ENCODE measurements at regions not wholly inside any gene's neighbourhood (a gene's known extent, or its start where the extent isn't known, plus 50 kb on each side); places are given as distances from the start of the nearest gene placed in this dataset.

DNA sequence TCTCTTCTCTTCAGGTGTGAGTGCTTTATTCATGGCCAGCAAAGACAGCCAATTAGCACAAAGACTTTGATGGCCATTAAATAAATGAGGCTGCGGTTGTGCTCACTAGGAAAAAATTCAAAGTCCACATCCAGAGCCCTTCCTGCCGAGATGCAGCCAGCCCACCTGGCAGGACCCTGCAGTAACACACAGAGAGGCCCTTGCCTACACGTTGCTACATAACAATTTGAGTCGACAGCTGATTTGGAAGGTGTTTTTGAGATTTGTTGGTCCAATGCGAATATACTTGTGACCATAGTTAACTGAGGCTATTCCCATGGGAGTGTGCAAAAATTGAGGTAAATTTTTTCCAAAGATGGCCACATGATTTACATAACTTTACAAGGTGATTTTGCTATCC is 605.4 kb upstream of the HTR1E start:
- no peaks in the 10 kb centered on the region for H3K9me2 ChIP-seq (ENCODE audit: insufficient read depth, low read length)
- POLR2A ChIA-PET: no interaction called here

DNA sequence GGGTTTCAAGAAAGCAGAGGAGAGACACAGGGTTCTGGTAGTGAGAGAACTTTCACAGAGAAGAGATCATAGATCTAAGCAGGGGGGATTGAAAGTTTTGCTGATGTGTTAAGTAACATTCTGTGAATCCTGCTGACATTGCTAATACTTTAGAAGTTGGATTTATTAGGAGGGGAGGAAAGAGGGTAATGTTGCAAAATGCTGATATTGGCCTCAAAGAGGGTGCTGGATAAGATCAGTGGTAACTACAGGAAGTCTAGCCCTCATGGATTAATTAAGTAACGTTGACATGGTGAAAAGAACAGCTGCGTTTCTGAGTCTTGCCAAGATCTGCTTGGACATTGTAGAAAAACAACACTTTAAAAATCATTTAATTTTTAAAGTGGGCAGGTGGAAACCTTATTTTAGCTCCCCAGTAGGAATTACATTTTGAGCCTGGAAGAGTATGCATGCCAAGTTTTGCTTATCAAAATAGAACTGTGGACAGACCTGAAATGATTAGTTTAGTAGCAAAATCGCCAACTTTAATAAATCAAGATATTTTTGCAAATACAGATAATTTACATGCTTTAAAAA is 606.0 kb upstream of the HTR1E start:
- CTCF ChIA-PET (ENCODE audit: unreplicated experiment): no interaction called here
- H3K36me3 ChIP-seq (ENCODE audit: insufficient read depth, low read length): no peaks in the 10 kb centered on the region
- H3K9me3 ChIP-seq (ENCODE audit: low read length): no peaks in the 10 kb centered on the region
- H4K20me1 ChIP-seq (ENCODE audit: insufficient read depth, low read length): no peaks in the 10 kb centered on the region
- no peak for DNase-seq (ENCODE audit: low spot score)
- no peak overlapping the region for H3K4me3 ChIP-seq (ENCODE audit: low read depth, low read length, poor library complexity, severe bottlenecking)
- H3K4me1 ChIP-seq (ENCODE audit: insufficient read depth, low read length, poor library complexity, severe bottlenecking): no peaks in the 10 kb centered on the region
- H3K27ac ChIP-seq (ENCODE audit: low read depth, low read length, poor library complexity, severe bottlenecking): no peak overlapping the region
- intact Hi-C loops (cut with micrococcal nuclease; ENCODE audit: unreplicated experiment): no loop called here
- TF ChIP-seq, protein P1, sequence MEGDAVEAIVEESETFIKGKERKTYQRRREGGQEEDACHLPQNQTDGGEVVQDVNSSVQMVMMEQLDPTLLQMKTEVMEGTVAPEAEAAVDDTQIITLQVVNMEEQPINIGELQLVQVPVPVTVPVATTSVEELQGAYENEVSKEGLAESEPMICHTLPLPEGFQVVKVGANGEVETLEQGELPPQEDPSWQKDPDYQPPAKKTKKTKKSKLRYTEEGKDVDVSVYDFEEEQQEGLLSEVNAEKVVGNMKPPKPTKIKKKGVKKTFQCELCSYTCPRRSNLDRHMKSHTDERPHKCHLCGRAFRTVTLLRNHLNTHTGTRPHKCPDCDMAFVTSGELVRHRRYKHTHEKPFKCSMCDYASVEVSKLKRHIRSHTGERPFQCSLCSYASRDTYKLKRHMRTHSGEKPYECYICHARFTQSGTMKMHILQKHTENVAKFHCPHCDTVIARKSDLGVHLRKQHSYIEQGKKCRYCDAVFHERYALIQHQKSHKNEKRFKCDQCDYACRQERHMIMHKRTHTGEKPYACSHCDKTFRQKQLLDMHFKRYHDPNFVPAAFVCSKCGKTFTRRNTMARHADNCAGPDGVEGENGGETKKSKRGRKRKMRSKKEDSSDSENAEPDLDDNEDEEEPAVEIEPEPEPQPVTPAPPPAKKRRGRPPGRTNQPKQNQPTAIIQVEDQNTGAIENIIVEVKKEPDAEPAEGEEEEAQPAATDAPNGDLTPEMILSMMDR (conservative IDR thresholded peaks at IDR 0.05; ENCODE audit: low read length): no peak
- TF ChIP-seq EZH2phosphoT487 (IDR thresholded peaks at IDR 0.05; ENCODE audit: borderline replicate concordance, low read depth, low read length): no peak
- POLR2A ChIA-PET: no interaction called here
- H2AFZ ChIP-seq (ENCODE audit: low read length): no peak overlapping the region
- no peak overlapping the region for H3K4me2 ChIP-seq (ENCODE audit: low read length)
- no TSS peak for BruUV-seq (replicated peaks)
- H3K79me2 ChIP-seq (ENCODE audit: insufficient read depth, low read depth, low read length): no peaks in the 10 kb centered on the region
- no peaks in the 10 kb centered on the region for H3K9me2 ChIP-seq (ENCODE audit: insufficient read depth, low read length)

More for the DNA sequence above, 605.4 kb upstream of the HTR1E start:
- no peaks in the 10 kb centered on the region for H4K20me1 ChIP-seq (ENCODE audit: insufficient read depth, low read length)
- no peak overlapping the region for H3K4me2 ChIP-seq (ENCODE audit: low read length)
- H3K27ac ChIP-seq (ENCODE audit: low read depth, low read length, poor library complexity, severe bottlenecking): no peak overlapping the region
- H3K4me1 ChIP-seq (ENCODE audit: insufficient read depth, low read length, poor library complexity, severe bottlenecking): no peaks in the 10 kb centered on the region
- intact Hi-C loops (cut with micrococcal nuclease; ENCODE audit: unreplicated experiment): no loop called here
- TF ChIP-seq EZH2phosphoT487 (IDR thresholded peaks at IDR 0.05; ENCODE audit: borderline replicate concordance, low read depth, low read length): no peak
- TF ChIP-seq, protein P1 (conservative IDR thresholded peaks at IDR 0.05; ENCODE audit: low read length): no peak
- BruUV-seq (replicated peaks): no TSS peak
- H3K36me3 ChIP-seq (ENCODE audit: insufficient read depth, low read length): no peaks in the 10 kb centered on the region
- no peaks in the 10 kb centered on the region for H3K79me2 ChIP-seq (ENCODE audit: insufficient read depth, low read depth, low read length)
- CTCF ChIA-PET (ENCODE audit: unreplicated experiment): no interaction called here
- no peaks in the 10 kb centered on the region for H3K9me3 ChIP-seq (ENCODE audit: low read length)
- no peak overlapping the region for H2AFZ ChIP-seq (ENCODE audit: low read length)
- no peak for DNase-seq (ENCODE audit: low spot score)
- H3K4me3 ChIP-seq (ENCODE audit: low read depth, low read length, poor library complexity, severe bottlenecking): no peak overlapping the region

GRCh38 chr6:86306210-86306609 is 631.1 kb upstream of the HTR1E start:
- Histone ChIP-seq H2AFZ (ENCODE audit: low read length) (no peak overlapping the region), H3K36me3 (ENCODE audit: insufficient read depth, low read length) (no peaks in the 10 kb centered on the region), H3K9me3 (ENCODE audit: low read length) (no peaks in the 10 kb centered on the region), H3K9me2 (ENCODE audit: insufficient read depth, low read length) (no peaks in the 10 kb centered on the region), H3K79me2 (ENCODE audit: insufficient read depth, low read depth, low read length) (no peaks in the 10 kb centered on the region), H3K4me1 (ENCODE audit: insufficient read depth, low read length, poor library complexity, severe bottlenecking) (no peaks in the 10 kb centered on the region), H3K4me3 (ENCODE audit: low read depth, low read length, poor library complexity, severe bottlenecking) (no peak overlapping the region), H4K20me1 (ENCODE audit: insufficient read depth, low read length) (no peaks in the 10 kb centered on the region), H3K4me2 (ENCODE audit: low read length) (no peak overlapping the region), H3K27ac (ENCODE audit: low read depth, low read length, poor library complexity, severe bottlenecking) (no peak overlapping the region)
- TF ChIP-seq, protein P1 (conservative IDR thresholded peaks at IDR 0.05; ENCODE audit: low read length): no peak
- no peak for TF ChIP-seq EZH2phosphoT487 (IDR thresholded peaks at IDR 0.05; ENCODE audit: borderline replicate concordance, low read depth, low read length)
- BruUV-seq (replicated peaks): no TSS peak
- CTCF ChIA-PET (ENCODE audit: unreplicated experiment): no interaction called here
- DNase-seq (ENCODE audit: low spot score): no peak
- POLR2A ChIA-PET: no interaction called here
- intact Hi-C loops (cut with micrococcal nuclease; ENCODE audit: unreplicated experiment): no loop called here

Measured in OCI-LY7 (cell line).